IMR-90 (cell line): ENCODE measurements at regions not wholly inside any gene's neighbourhood (a gene's known extent, or its start where the extent isn't known, plus 50 kb on each side); places are given as distances from the start of the nearest gene placed in this dataset.

Experiments
- ATAC-seq: fragments of 200-7000 bp; cut with Tn5 transposase; 2 replicates; pipeline ENCODE4 v1.9.1; 2020; ENCODE audit warnings: low read depth, mild to moderate bottlenecking, moderate library complexity
- BruUV-seq: library from RNA; stranded (reverse); fragments of 400-500 nt; replicated peaks from 2 replicates; lab custom pipeline; 2021; lab: Mats Ljungman, UMichigan
- CTCF ChIA-PET: fragments of 300-600 bp; formaldehyde crosslinking; extraction: SDS; loops from one replicate; lab custom pipeline; 2021; ENCODE audit warnings: antibody characterized with exemption; lab: Yijun Ruan, JAX
- POLR2A ChIA-PET: fragments of 300-600 bp; sonication (Branson Sonifier 250); formaldehyde crosslinking; loops from one replicate; lab custom pipeline; 2022; ENCODE audit warnings: antibody characterized with exemption; ENCODE audit not compliant: unreplicated experiment; lab: Charles Lee
- DNase-seq: peaks from one replicate; pipeline ENCODE4 v3.0.0; 2013
- H2AFZ ChIP-seq: replicated peaks from 2 replicates; pipeline ENCODE3; 2013; ENCODE audit warnings: low read length, mild to moderate bottlenecking; ENCODE audit not compliant: poor library complexity
- H2AK5ac ChIP-seq: 2 replicates; pipeline ENCODE4 v1.6.1; 2013; ENCODE audit warnings: low read depth, low read length, inconsistent platforms
- H2AK9ac ChIP-seq: replicated peaks from 2 replicates; pipeline ENCODE3; 2013; ENCODE audit warnings: mild to moderate bottlenecking, low read depth, low read length, moderate library complexity; ENCODE audit not compliant: poor library complexity
- H2BK120ac ChIP-seq: 2 replicates; pipeline ENCODE4 v1.6.1; 2013; ENCODE audit warnings: low read depth, low read length, inconsistent platforms
- H2BK15ac ChIP-seq: 3 replicates; pipeline ENCODE4 v1.6.1; 2013; ENCODE audit warnings: low read depth, low read length, inconsistent platforms
- H2BK20ac ChIP-seq: 2 replicates; pipeline ENCODE4 v1.6.1; 2013; ENCODE audit warnings: low read depth, mild to moderate bottlenecking, inconsistent platforms, low read length, moderate library complexity
- H2BK5ac ChIP-seq: 2 replicates; pipeline ENCODE4 v1.6.1; 2013; ENCODE audit warnings: mild to moderate bottlenecking, low read depth, low read length, inconsistent platforms; ENCODE audit not compliant: poor library complexity, severe bottlenecking
- H3K14ac ChIP-seq: replicated peaks from 2 replicates; pipeline ENCODE4 v1.6.1; 2013; ENCODE audit warnings: low read depth, low read length, inconsistent platforms
- H3K18ac ChIP-seq: 2 replicates; pipeline ENCODE4 v1.6.1; 2013; ENCODE audit warnings: low read depth, low read length, control low read depth
- H3K23ac ChIP-seq: 2 replicates; pipeline ENCODE4 v1.6.1; 2013; ENCODE audit warnings: low read depth, low read length, inconsistent platforms
- H3K27ac ChIP-seq: 2 replicates; pipeline ENCODE4 v1.5.1; 2013; ENCODE audit warnings: mild to moderate bottlenecking, control low read depth, low read length; ENCODE audit not compliant: insufficient read depth
- H3K27me3 ChIP-seq: 2 replicates; pipeline ENCODE4 v1.6.1; 2013; ENCODE audit warnings: low read length; ENCODE audit not compliant: control insufficient read depth, insufficient read depth
- H3K36me3 ChIP-seq: 2 replicates; pipeline ENCODE4 v1.6.1; 2013; ENCODE audit warnings: low read length, mixed read lengths; ENCODE audit not compliant: control insufficient read depth, insufficient read depth
- H3K4ac ChIP-seq: 2 replicates; pipeline ENCODE4 v1.6.1; 2013; ENCODE audit warnings: low read depth, low read length, inconsistent platforms
- H3K4me1 ChIP-seq: 2 replicates; pipeline ENCODE4 v1.6.1; 2013; ENCODE audit warnings: low read length, mixed read lengths; ENCODE audit not compliant: control insufficient read depth, insufficient read depth
- H3K4me2 ChIP-seq: 2 replicates; pipeline ENCODE4 v1.6.1; 2013; ENCODE audit warnings: low read depth, mild to moderate bottlenecking, control low read depth, low read length, moderate library complexity
- H3K4me3 ChIP-seq: 2 replicates; pipeline ENCODE4 v1.5.1; 2013; ENCODE audit warnings: low read depth, mild to moderate bottlenecking, control low read depth, low read length, moderate library complexity; ENCODE audit not compliant: insufficient read depth
- H3K56ac ChIP-seq: 2 replicates; pipeline ENCODE4 v1.6.1; 2013; ENCODE audit warnings: low read length, inconsistent platforms; ENCODE audit not compliant: insufficient read depth; ENCODE audit errors: extremely low read depth
- H3K79me1 ChIP-seq, 2 experiments: 2 replicates each; pipeline ENCODE4 v1.6.1; 2013; ENCODE audit warnings: low read length in 2 of 2, inconsistent platforms in 1 of 2, low read depth in 1 of 2
- H3K9ac ChIP-seq: 2 replicates; pipeline ENCODE4 v1.6.1; 2013; ENCODE audit warnings: low read depth, low read length, control low read depth
- H3K9me1 ChIP-seq: 2 replicates; pipeline ENCODE4 v1.6.1; 2013; ENCODE audit warnings: low read length, inconsistent platforms; ENCODE audit not compliant: insufficient read depth
- H3K9me3 ChIP-seq: 2 replicates; pipeline ENCODE4 v1.6.1; 2013; ENCODE audit warnings: low read length; ENCODE audit not compliant: control insufficient read depth, insufficient read depth
- H4K20me1 ChIP-seq: 2 replicates; pipeline ENCODE4 v1.6.1; 2013; ENCODE audit warnings: low read length, inconsistent platforms; ENCODE audit not compliant: insufficient read depth
- H4K5ac ChIP-seq: 2 replicates; pipeline ENCODE4 v1.6.1; 2013; ENCODE audit warnings: mild to moderate bottlenecking, low read depth, low read length, control low read depth
- H4K8ac ChIP-seq, 2 experiments: 2 replicates each; pipeline ENCODE4 v1.6.1; 2013; ENCODE audit warnings: low read depth in 2 of 2, low read length in 2 of 2, control low read depth in 1 of 2, inconsistent platforms in 1 of 2
- H4K91ac ChIP-seq: 2 replicates; pipeline ENCODE4 v1.6.1; 2013; ENCODE audit warnings: low read depth, low read length, inconsistent platforms; ENCODE audit not compliant: insufficient read depth
- BHLHE40 ChIP-seq: fragments of 150-350 bp; IDR thresholded peaks from 2 replicates; pipeline ENCODE4 v1.6.1; 2016; ENCODE audit warnings: mild to moderate bottlenecking, low read depth, low read length
- CHD1 ChIP-seq: IDR thresholded peaks from 2 replicates; pipeline ENCODE4 v1.6.1; 2012; ENCODE audit warnings: low read depth, low read length, improper control_type of control experiment
- MAFK ChIP-seq: IDR thresholded peaks from 2 replicates; pipeline ENCODE4 v1.6.1; 2012; ENCODE audit warnings: low read depth, low read length, improper control_type of control experiment
- MAZ ChIP-seq: IDR thresholded peaks from 2 replicates; pipeline ENCODE4 v1.6.1; 2012; ENCODE audit warnings: low read depth, mild to moderate bottlenecking, low read length, improper control_type of control experiment, moderate library complexity, borderline replicate concordance
- MXI1 ChIP-seq: IDR thresholded peaks from 2 replicates; pipeline ENCODE4 v1.6.1; 2012; ENCODE audit warnings: low read depth, mild to moderate bottlenecking, low read length, moderate library complexity, borderline replicate concordance
- NFE2L2 ChIP-seq: fragments of 150-350 bp; IDR thresholded peaks from 2 replicates; pipeline ENCODE4 v1.6.1; 2016; ENCODE audit warnings: low read depth, mild to moderate bottlenecking, low read length
- POLR2A ChIP-seq: IDR thresholded peaks from 2 replicates; pipeline ENCODE4 v1.6.1; 2012; ENCODE audit warnings: mild to moderate bottlenecking, low read depth, low read length
- RFX5 ChIP-seq: IDR thresholded peaks from 2 replicates; pipeline ENCODE4 v1.8.0; 2012; ENCODE audit warnings: low read depth, mild to moderate bottlenecking, low read length, moderate library complexity
- WGBS, 2 experiments: methylation state at CpG; one replicate each; pipeline versions ENCODE4 v1.1.5 to v1.1.7; 2013; ENCODE audit warnings: missing lambda C conversion rate in 2 of 2; ENCODE audit not compliant: insufficient read length in 1 of 2; ENCODE audit errors: extremely low coverage in 2 of 2; 5-methylcytosine and 5-hydroxymethylcytosine counted together
- dilution Hi-C: fragments of 300-500 bp; cut with HindIII; formaldehyde crosslinking; loops from one replicate; pipeline ENCODE4 v1.14.3; 2018; ENCODE audit warnings: low sequenced_read_pairs; ENCODE audit not compliant: unreplicated experiment
- in situ Hi-C: fragments of 300-500 bp; cut with MboI; formaldehyde crosslinking; loops from 3 replicates; pipeline ENCODE4 v1.14.3; 2019; ENCODE audit warnings: low sequenced_read_pairs, inconsistent platforms, mixed read lengths
- intact Hi-C: fragments of 100-400 bp; cut with micrococcal nuclease; formaldehyde crosslinking; loops from 2 replicates; pipeline ENCODE4 v1.10.0; 2022
- TF ChIP-seq, protein P1 (sequence below): fragments of 150-350 bp; IDR thresholded peaks from 2 replicates; pipeline ENCODE4 v1.6.1; 2017; ENCODE audit warnings: mild to moderate bottlenecking, antibody characterized with exemption, low read length, low read depth

DNA sequence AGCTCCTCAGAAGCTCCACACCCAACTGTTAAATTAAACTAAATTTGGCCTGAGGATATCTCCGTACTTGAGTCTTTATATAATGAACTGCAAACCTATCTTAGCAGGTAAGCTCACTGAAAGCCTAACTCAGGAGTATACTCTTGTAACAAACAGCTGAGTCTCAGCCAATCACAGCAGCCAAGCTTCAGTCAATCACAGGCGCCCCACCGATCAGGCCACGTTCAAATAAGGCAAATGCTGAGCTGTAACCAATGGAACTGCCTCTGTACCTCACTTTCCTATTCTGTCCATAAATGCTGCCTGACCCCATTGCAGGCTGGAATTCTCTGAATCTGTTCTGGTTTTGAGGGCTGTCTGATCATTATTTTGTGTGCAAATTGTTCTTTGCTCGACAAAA lies 93.0 kb upstream of the CES5A start:
- no peak overlapping the region for H3K14ac ChIP-seq
- ChIA-PET CTCF (no interaction called here), POLR2A (no interaction called here)
- DNase-seq = no peak
- H2BK20ac ChIP-seq = no peak overlapping the region
- TF ChIP-seq MAFK (no peak), CHD1 (no peak), POLR2A (no peak), NFE2L2 (no peak), MXI1 (no peak), MAZ (no peak), RFX5 (no peak), BHLHE40 (no peak)
- TF ChIP-seq, protein P1, sequence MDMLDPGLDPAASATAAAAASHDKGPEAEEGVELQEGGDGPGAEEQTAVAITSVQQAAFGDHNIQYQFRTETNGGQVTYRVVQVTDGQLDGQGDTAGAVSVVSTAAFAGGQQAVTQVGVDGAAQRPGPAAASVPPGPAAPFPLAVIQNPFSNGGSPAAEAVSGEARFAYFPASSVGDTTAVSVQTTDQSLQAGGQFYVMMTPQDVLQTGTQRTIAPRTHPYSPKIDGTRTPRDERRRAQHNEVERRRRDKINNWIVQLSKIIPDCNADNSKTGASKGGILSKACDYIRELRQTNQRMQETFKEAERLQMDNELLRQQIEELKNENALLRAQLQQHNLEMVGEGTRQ = no peak
- H2BK120ac ChIP-seq = no peak overlapping the region
- no peaks in the 10 kb centered on the region for H3K9me1 ChIP-seq
- H3K56ac ChIP-seq = no peak overlapping the region
- H3K18ac ChIP-seq = no peak overlapping the region
- H4K20me1 ChIP-seq = no peaks in the 10 kb centered on the region
- H3K79me1 ChIP-seq = no peaks in the 10 kb centered on the region
- no peak for ATAC-seq
- dilution Hi-C loops (no loop called here), intact Hi-C loops (no loop called here), in situ Hi-C loops (no loop called here)
- no peaks in the 10 kb centered on the region for H3K9me3 ChIP-seq
- H3K27ac ChIP-seq = no peak overlapping the region
- no peak overlapping the region for H3K23ac ChIP-seq
- H3K4me3 ChIP-seq = no peak overlapping the region
- H4K5ac ChIP-seq = no peak overlapping the region
- H4K91ac ChIP-seq = no peak overlapping the region
- H4K8ac ChIP-seq = no peak overlapping the region
- H2AK9ac ChIP-seq = no peak overlapping the region
- H3K9ac ChIP-seq = no peak overlapping the region
- no TSS peak for BruUV-seq
- no CpG with 5 or more reads among the region's 5 CpGs for WGBS, 2 experiments
- H3K36me3 ChIP-seq = no peaks in the 10 kb centered on the region
- no peak overlapping the region for H2BK15ac ChIP-seq
- no peak overlapping the region for H2AK5ac ChIP-seq
- H2AFZ ChIP-seq = no peak overlapping the region
- no peak overlapping the region for H3K4ac ChIP-seq
- H3K4me2 ChIP-seq = no peak overlapping the region
- H3K4me1 ChIP-seq = no peaks in the 10 kb centered on the region
- H3K27me3 ChIP-seq = no peaks in the 10 kb centered on the region
- H2BK5ac ChIP-seq = no peak overlapping the region
